GM12864 (cell line): ENCODE measurements at regions not wholly inside any gene's neighbourhood (a gene's known extent, or its start where the extent isn't known, plus 50 kb on each side); places are given as distances from the start of the nearest gene placed in this dataset.

Experiments
- DNase-seq: peaks from one replicate; pipeline ENCODE4 v3.0.0-alpha.2; 2011; ENCODE audit warnings: low read depth
- H3K4me3 ChIP-seq: 2 replicates; pipeline ENCODE4 v1.5.1; 2011; ENCODE audit warnings: mild to moderate bottlenecking, low read depth, low read length, control low read depth
- CTCF ChIP-seq: IDR thresholded peaks from 2 replicates; pipeline ENCODE4 v1.5.1; 2011; ENCODE audit warnings: low read depth, mild to moderate bottlenecking, moderate library complexity, low read length, control low read depth, inconsistent platforms; ENCODE audit errors: missing control alignments

DNA sequence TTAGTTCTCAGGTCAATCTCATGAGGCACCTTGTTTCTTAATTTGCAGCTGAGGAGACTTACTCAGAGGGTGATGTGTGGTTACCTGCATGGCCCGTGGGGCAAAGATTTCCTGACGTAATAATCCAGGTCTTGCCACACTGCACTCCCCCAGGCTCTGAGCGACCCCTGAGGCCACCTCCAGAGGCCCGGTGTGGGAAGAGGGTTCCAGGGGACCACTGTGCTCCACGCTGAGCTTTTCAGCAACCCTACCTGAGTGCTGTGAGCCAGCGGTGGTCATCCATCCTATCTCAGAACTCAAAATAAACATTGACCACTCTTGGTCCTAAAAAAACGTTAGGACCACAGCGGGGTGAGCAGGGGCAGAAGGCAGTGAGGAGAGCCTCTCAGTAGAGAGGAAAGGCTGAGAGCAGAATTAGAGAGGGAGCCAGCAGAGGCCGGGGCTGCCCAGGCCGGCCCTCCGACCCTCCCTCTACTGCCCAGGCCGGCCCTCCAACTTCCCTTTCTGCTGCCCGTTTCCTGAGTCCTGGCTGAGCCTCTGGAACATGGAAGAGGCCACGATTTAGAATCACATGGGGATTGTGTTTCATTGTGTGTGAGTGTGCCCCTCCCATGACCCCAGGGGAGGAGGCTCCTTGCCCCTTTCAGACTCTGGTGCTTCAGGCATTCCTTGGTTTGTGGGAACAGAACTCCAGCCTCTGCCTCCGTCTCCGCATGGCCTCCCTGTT, 188.2 kb upstream of the DIO3 start:
- DNase-seq, result no peak
- H3K4me3 ChIP-seq, result no peak overlapping the region
- TF ChIP-seq CTCF, result no peak

- no peak overlapping the region for H3K4me3 ChIP-seq
- DNase-seq, result no peak
- no peak for TF ChIP-seq CTCF
These were observed 187.5 kb upstream of the DIO3 start for GRCh38 chr14:101373690-101374295.

GRCh38 chr14:101374373-101375338, 186.6 kb upstream of the DIO3 start:
- no peak overlapping the region for H3K4me3 ChIP-seq
- no peak for DNase-seq
- TF ChIP-seq CTCF, result no peak

- H3K4me3 ChIP-seq, result no peak overlapping the region
- no peak for TF ChIP-seq CTCF
- DNase-seq, result no peak
These were observed 184.2 kb upstream of the DIO3 start for GRCh38 chr14:101377069-101377468.

DNA sequence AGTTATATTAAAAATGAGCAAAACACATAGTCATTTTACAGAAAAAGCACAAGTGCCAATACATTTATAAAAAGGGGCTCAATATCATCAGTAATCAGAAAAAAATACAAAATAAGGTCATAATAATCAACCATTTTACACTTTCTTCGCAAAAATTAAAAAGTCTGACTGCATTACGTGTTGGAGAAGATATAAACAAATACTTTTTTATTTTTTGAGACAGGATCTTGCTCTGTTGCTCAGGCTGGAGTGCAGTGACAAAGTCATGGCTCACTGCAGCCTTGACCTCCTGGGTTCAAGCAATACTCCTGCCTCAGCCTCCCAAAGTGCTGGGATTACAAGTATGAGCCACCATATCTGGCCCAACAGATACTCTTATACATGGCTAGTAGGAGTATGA, 181.5 kb upstream of the DIO3 start:
- DNase-seq, result no peak
- no peak for TF ChIP-seq CTCF
- H3K4me3 ChIP-seq, result no peak overlapping the region

DNA sequence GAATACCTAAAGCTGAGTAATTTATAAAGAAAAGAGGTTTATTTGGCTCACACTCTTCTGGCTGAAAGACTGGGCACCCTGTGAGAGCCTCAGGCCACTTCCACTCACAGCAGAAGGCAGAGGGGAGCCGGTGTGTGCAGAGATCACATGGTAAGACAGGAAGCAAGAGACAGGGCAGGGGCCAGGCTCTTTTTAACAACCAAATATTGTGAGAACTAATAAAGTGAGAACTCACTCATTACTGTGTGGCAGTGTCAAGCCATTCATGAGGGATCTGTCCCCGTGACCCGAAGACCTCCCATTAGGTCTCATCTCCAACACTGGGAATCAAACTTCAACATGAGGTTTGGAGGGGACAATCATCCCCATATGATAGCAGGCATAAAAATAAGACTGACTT, 180.8 kb upstream of the DIO3 start:
- no peak for TF ChIP-seq CTCF
- no peak overlapping the region for H3K4me3 ChIP-seq
- no peak for DNase-seq
